Activated CD8-positive, alpha-beta memory T cell treated with anti-CD3 and anti-CD28 coated beads, Interleukin-2, amount 10 ng/mL, durations not matched to agents 7 days and 5 days (primary cell): ENCODE measurements at regions not wholly inside any gene's neighbourhood (a gene's known extent, or its start where the extent isn't known, plus 50 kb on each side); places are given as distances from the start of the nearest gene placed in this dataset.
"Not testable (repeated sequence)": the region's sequence is repeated elsewhere in the genome, so short reads cannot be mapped to it uniquely, and the experiment has no call there.

ENCODE experiments used
- ATAC-seq: fragments of 150-1000 bp; cut with Tn5 transposase; one replicate; pipeline ENCODE4 v1.10.0; 2021; ENCODE audit warnings: moderate library complexity
- CTCF ChIA-PET: fragments of 350-600 bp; sonication (Branson Sonifier 250); formaldehyde crosslinking; loops from one replicate; lab custom pipeline; 2021; ENCODE audit warnings: antibody characterized with exemption; lab: Charles Lee
- DNase-seq: peaks from one replicate; pipeline ENCODE4 v3.0.0-alpha.2; 2020
- H3K27ac Mint-ChIP-seq: one replicate; pipeline ENCODE4 v1.8.0; 2021; ENCODE audit warnings: mild to moderate bottlenecking, mixed read lengths
- H3K27me3 Mint-ChIP-seq: one replicate; pipeline ENCODE4 v1.8.0; 2021; ENCODE audit warnings: mixed read lengths
- H3K36me3 Mint-ChIP-seq: one replicate; pipeline ENCODE4 v1.8.0; 2021; ENCODE audit warnings: mild to moderate bottlenecking, mixed read lengths
- H3K4me1 Mint-ChIP-seq: one replicate; pipeline ENCODE4 v1.8.0; 2021; ENCODE audit warnings: mixed read lengths
- H3K4me3 Mint-ChIP-seq: one replicate; pipeline ENCODE4 v1.8.0; 2021; ENCODE audit warnings: mild to moderate bottlenecking, moderate library complexity, mixed read lengths
- H3K9me3 Mint-ChIP-seq: one replicate; pipeline ENCODE4 v1.8.0; 2022; ENCODE audit warnings: low read depth, mixed read lengths

- Mint-ChIP-seq H3K9me3 (no peaks in the 10 kb centered on the region), H3K27me3 (peaks cover 26% of the 10 kb centered on the region), H3K4me3 (no peak overlapping the region), H3K27ac (no peak overlapping the region), H3K4me1 (peaks cover 2% of the 10 kb centered on the region), H3K36me3 (no peaks in the 10 kb centered on the region)
- CTCF ChIA-PET: interaction anchor here (0.8 to 3.5 kb wide), 2 partner anchors 19 to 20 kb away, joined by 4 to 12 read pairs; no protein-coding TSS in a partner anchor
- ATAC-seq (no peak), DNase-seq (no peak)
Observed at GRCh38 chr22:46026899-46027210, 49.9 kb upstream of the WNT7B start.

DNA sequence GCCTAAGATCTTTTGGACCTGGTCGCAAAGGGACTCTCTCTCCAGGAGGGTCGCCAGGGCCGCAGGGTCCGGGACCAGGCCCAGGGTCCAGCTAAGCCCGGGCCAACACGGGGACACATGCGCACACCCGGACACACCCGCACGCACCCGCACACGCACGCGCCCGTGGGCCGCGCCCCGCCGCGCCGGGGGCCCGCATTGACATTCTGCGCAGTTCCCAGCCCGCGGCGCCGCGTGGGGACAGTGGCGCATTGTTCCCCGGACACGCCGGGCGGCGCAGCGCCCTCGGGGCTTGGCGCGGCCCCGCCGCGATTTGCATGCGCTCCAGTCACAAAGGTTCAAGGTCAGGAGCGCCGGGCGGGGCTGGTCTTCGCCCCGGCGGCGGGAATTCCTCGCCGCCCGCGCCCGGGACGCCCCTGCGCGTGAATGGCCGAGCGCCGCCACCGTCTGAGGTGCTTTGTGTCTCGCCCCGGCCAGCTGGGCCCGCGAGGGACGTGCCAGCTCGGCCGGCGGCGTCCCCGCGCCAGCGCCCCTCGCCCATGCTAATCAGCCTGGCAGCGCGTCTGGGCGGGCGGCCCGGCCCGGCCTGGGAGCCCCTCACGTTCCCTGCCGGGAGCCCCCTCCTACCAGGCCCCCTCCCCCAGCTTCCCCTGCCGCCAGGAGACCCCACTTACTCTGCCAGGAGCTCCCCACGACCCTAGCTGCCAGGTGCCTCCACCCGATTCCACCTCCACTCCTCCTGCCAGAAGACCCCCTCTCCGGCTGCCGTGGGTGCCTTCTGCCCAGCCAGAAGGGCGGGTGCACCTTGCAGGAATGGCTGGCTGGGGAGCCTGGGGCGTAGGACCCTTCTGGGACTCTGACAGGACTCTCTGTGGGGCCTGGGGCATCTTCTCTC lies 50.5 kb upstream of the WNT7B start:
- DNase-seq (no peak), ATAC-seq (no peak)
- H3K36me3 Mint-ChIP-seq: no peaks in the 10 kb centered on the region

DNA sequence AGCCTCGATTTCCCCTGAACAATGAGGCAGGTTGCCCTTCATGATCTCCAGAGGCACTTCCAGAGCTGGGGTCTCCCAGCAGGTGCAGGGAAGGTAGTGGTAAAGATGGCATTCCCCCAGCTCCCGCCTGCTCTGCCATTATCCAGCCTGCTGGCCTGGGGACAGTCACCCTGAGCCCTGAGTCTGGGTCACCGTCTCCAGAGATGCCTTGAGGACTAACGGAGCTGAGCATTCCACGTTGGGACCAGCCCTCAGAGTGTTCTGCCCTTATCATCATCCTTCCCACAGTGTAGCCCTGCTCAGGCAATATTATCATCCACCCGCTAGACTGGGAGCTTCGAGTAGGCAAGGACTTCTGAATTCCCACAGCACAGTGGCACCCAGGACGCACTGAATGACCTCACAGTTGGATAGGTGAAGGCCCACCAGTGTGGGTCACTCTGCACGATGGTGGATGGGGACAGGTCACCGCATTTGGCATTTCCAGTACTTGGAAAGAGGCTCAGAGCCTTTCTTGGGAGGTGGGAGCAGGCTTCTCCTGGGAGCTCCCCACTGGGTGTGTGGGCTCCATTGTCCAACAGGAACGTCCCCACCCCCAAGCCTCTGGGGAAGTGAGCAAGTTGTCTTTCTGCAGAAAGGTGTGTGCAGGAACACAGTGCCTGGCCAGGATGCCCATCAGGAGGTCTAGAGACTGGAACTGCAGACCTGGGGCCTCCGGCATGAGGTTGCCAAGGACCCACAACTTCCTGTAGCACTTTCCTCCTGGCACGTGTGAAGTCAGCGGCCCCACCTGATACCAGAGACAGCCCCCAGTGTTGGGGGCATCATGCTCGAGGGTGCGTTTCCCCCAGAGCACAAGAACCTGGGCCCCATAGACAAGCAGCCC lies 51.4 kb upstream of the WNT7B start:
- CTCF ChIA-PET: interaction anchor here (0.7 to 1.3 kb wide), 4 partner anchors 12 to 88 kb away, joined by 3 to 4 read pairs (median 4); no protein-coding TSS in a partner anchor
- no peak overlapping the region for H3K27ac Mint-ChIP-seq
- no peak for DNase-seq
- peaks cover 26% of the 10 kb centered on the region for H3K27me3 Mint-ChIP-seq
- no peak overlapping the region for H3K4me3 Mint-ChIP-seq
- no peaks in the 10 kb centered on the region for H3K9me3 Mint-ChIP-seq
- H3K4me1 Mint-ChIP-seq: peaks cover 2% of the 10 kb centered on the region
- H3K36me3 Mint-ChIP-seq: no peaks in the 10 kb centered on the region
- ATAC-seq: no peak

More for the DNA sequence above, 50.5 kb upstream of the WNT7B start:
- no peaks in the 10 kb centered on the region for H3K9me3 Mint-ChIP-seq
- CTCF ChIA-PET: interaction anchor here (0.7 to 1.3 kb wide), 3 partner anchors 12 to 89 kb away, joined by 3 to 4 read pairs (median 4); no protein-coding TSS in a partner anchor
- peaks cover 26% of the 10 kb centered on the region for H3K27me3 Mint-ChIP-seq
- H3K4me3 Mint-ChIP-seq: no peak overlapping the region
- no peak overlapping the region for H3K27ac Mint-ChIP-seq
- H3K4me1 Mint-ChIP-seq: peaks cover 2% of the 10 kb centered on the region

GRCh38 chr22:46029036-46029435 lies 52.1 kb upstream of the WNT7B start:
- CTCF ChIA-PET: interaction anchor here (1.0 kb wide), 1 partner anchor 87 kb away, joined by 3 read pairs; no protein-coding TSS in a partner anchor
- ATAC-seq: no peak
- DNase-seq: no peak
- Mint-ChIP-seq H3K27me3 (peaks cover 26% of the 10 kb centered on the region), H3K36me3 (no peaks in the 10 kb centered on the region), H3K4me1 (peaks cover 2% of the 10 kb centered on the region), H3K9me3 (no peaks in the 10 kb centered on the region), H3K4me3 (no peak overlapping the region), H3K27ac (no peak overlapping the region)

GRCh38 chr22:46029574-46030200 lies 52.7 kb upstream of the WNT7B start:
- Mint-ChIP-seq H3K4me3 (no peak overlapping the region), H3K9me3 (no peaks in the 10 kb centered on the region), H3K36me3 (no peaks in the 10 kb centered on the region), H3K27me3 (peaks cover 26% of the 10 kb centered on the region), H3K4me1 (peaks cover 2% of the 10 kb centered on the region), H3K27ac (no peak overlapping the region)
- DNase-seq (no peak), ATAC-seq (no peak)
- CTCF ChIA-PET: interaction anchor here (1.0 kb wide), 1 partner anchor 86 kb away, joined by 3 read pairs; no protein-coding TSS in a partner anchor

DNA sequence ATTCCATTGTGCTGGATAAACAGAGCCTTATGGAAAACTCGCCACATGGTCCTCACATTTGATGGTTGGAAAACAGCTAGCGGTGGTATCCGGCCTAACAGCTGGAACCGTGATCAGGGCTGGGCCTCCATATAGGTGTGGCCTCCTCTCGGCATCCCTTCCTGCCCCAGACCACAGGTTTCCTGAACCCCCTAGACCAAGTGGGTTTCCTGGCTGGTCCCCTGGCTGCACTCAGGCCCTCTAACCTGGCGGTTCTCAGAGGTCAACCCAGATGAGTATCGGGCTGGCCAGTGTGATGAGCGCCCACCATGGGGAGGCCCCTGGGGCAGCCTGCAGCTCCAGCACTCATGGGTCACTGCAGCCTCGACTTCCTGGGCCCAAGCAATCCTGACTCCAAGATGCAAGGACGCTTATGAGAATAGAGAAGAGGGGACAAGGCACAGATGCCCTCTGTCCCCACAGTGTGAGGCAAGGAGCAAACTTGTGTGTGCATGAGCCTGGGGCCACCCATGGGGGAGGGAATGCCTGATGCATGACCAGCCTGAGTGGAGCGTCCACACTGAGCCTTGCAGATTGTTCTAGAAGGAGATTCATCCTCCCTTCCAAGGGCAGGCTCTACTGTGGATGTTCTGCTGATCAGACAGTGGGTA lies 53.4 kb upstream of the WNT7B start:
- CTCF ChIA-PET: interaction anchor here (1.1 kb wide), 1 partner anchor 24 kb away, joined by 4 read pairs; no protein-coding TSS in a partner anchor
- ATAC-seq (no peak), DNase-seq (no peak)
- H3K27ac Mint-ChIP-seq: no peak overlapping the region
- H3K36me3 Mint-ChIP-seq: no peaks in the 10 kb centered on the region
- peaks cover 22% of the 10 kb centered on the region for H3K27me3 Mint-ChIP-seq
- H3K4me1 Mint-ChIP-seq: peaks cover 7% of the 10 kb centered on the region
- no peaks in the 10 kb centered on the region for H3K9me3 Mint-ChIP-seq
- H3K4me3 Mint-ChIP-seq: no peak overlapping the region

DNA sequence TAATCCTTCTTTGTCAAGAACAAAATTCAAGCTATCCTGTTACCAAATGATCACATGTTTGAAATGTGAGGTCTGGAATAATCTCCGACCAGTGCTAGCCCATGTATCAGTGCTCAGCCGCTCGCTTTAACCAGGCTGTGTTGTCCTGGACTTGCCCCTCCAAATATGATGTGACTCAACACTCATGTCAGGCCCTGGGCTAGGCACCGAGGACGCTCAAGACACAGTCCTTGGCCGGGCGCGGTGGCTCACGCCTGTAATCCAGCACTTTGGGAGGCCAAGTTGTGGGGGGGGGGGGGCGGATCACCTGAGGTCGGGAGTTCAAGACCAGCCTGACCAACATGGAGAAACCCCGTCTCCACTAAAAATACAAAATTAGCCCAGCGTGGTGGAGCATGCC lies 54.1 kb upstream of the WNT7B start:
- no peak overlapping the region for H3K4me3 Mint-ChIP-seq
- DNase-seq: no peak
- ATAC-seq: no peak
- no peaks in the 10 kb centered on the region for H3K9me3 Mint-ChIP-seq
- H3K36me3 Mint-ChIP-seq: no peaks in the 10 kb centered on the region
- peaks cover 15% of the 10 kb centered on the region for H3K27me3 Mint-ChIP-seq
- H3K27ac Mint-ChIP-seq: no peak overlapping the region
- CTCF ChIA-PET: interaction anchor here (1.0 to 1.1 kb wide), 2 partner anchors 13 to 25 kb away, joined by 3 to 4 read pairs; no protein-coding TSS in a partner anchor
- H3K4me1 Mint-ChIP-seq: peaks cover 7% of the 10 kb centered on the region

DNA sequence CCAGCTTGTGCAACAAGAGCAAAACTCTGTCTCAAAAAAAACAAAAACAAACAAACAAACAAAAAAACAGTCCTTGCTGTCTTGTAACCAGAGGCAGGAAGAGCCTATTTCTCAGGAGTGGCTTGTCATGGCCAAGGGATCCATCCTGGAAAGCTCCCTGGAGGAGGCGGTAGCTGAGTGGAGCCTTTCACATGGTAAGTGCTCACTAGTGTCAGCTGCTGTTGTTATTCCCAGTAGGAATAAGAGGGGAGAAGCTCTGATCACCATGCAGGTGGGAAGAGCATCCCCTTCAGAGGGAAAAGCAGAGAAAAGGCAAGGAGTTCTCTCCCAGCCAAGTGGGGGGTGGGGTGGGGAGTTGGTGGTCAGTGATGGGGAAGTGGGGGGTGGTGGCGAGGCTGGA lies 54.6 kb upstream of the WNT7B start:
- no peak for ATAC-seq
- Mint-ChIP-seq H3K27ac (no peak overlapping the region), H3K36me3 (no peaks in the 10 kb centered on the region), H3K4me3 (no peak overlapping the region), H3K27me3 (peaks cover 10% of the 10 kb centered on the region), H3K9me3 (no peaks in the 10 kb centered on the region), H3K4me1 (peaks cover 7% of the 10 kb centered on the region)
- CTCF ChIA-PET: interaction anchor here (1.0 to 1.1 kb wide), 2 partner anchors 13 to 26 kb away, joined by 3 to 4 read pairs; no protein-coding TSS in a partner anchor
- DNase-seq: no peak

DNA sequence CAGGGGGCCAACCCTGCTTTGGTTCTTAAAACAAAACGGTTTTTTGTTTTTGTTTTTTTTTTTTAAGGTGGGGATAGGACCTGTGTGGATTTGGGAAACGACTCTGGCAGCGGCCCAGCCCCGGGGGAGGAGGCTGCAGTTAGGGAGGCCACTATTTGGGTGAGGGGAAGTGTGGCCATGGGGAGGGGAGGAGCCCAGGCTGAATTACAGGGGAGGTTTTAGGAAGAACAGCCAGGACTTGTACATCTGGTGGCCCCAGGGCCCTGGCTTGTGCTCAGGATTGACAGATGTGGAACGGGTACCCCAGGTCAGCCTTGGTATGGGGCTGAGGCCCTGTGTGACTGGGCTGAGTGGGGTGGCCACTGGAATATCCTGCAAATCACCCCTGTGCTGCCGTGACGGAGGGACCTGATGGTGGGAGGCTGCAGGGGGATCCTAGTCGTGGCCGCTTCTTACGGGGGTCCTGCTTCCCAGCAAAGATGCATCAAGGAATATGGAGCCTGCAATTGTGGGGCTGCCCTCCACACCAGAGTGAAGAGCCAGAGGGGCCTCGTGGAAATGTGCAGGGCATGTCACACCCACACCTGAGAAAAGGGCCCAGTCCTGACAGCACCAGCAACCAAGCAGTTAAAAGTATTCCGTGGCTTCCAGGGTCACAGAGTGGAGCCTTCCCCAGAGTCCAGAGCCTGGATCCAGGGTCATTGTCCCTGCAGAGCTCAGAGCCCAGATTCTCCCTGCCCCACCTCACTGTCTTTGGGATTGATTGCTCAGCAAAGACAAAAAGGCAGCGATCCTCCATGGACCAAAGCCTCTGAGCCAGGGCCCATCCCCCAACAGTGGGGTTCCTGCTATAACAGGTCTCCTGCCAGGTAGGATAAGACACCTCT lies 55.2 kb upstream of the WNT7B start:
- ATAC-seq: no peak
- no peaks in the 10 kb centered on the region for H3K9me3 Mint-ChIP-seq
- CTCF ChIA-PET: interaction anchor here (1.0 kb wide), 1 partner anchor 12 kb away, joined by 3 read pairs; no protein-coding TSS in a partner anchor
- H3K27ac Mint-ChIP-seq: no peak overlapping the region
- peaks cover 5% of the 10 kb centered on the region for H3K27me3 Mint-ChIP-seq
- no peak overlapping the region for H3K4me3 Mint-ChIP-seq
- peaks cover 12% of the 10 kb centered on the region for H3K4me1 Mint-ChIP-seq
- no peak for DNase-seq
- no peaks in the 10 kb centered on the region for H3K36me3 Mint-ChIP-seq

DNA sequence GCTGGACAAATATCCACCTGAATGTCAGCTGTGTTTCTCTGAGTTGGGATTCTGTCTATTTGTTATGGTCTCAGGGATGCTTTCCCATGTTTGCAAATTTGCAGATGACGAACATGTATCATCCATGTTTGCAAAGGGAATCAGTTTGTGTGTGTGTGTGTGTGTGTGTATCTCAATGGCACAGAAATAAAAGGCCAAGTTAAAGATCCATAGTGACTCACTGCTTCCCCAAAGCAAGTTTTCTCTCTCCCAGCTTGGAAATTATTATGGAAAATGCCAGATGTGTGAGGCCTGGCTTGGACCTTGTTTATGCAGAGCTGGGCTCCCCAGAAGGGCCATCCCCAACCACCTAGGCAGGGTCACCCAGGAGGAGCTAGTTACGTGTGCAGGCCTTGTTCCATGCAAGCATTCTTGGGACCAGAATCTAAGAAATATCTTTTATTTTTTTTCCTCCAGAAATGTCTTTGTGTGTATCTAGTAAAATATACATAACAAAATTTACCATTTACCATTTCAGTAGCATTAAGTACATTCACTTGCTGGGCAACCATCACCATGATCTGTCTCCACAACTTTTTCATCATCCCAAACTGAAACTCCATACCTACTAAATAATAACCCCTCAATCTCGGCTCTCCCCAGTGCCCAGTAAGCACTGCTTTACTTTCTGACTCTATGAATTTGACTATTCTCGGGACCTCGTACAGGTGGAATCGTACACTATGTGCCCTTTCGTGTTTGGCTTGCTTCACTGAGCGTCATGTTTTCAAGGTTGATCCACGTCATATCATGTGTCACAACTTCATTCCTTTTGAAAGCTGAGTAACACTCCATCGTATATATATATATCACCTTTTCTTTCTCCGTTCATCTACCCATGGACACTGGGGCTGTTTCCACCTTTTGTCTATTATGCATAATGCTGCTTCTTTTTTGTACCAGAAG lies 56.6 kb upstream of the WNT7B start:
- H3K27me3 Mint-ChIP-seq: no peaks in the 10 kb centered on the region
- DNase-seq (no peak), ATAC-seq (no peak)
- H3K4me1 Mint-ChIP-seq: peaks cover 13% of the 10 kb centered on the region
- H3K36me3 Mint-ChIP-seq: no peaks in the 10 kb centered on the region
- CTCF ChIA-PET: interaction anchor here (2.9 to 6.3 kb wide), 3 partner anchors 20 to 88 kb away, joined by 10 to 68 read pairs (median 44); no protein-coding TSS in a partner anchor
- no peak overlapping the region for H3K27ac Mint-ChIP-seq
- no peaks in the 10 kb centered on the region for H3K9me3 Mint-ChIP-seq
- no peak overlapping the region for H3K4me3 Mint-ChIP-seq

DNA sequence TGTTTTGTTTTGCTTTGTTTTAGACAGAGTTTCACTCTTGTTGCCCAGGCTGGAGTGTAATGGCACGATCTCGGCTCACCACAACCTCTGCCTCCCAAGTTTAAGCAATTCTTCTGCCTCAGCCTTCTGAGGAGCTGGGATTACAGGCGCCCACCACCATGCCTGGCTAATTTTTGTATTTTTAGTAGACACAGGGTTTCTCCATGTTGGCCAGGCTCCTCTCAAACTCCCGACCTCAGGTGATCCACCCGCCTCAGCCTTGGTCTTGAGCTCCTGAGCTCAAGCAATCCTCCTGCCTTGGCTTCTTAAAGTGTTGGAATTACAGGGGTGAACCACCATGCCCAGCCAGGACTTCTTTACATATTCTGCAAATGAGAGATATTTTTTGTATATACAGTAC lies 57.5 kb upstream of the WNT7B start:
- Mint-ChIP-seq H3K4me1 (peaks cover 13% of the 10 kb centered on the region), H3K4me3 (peak overlapping the region; percentile 72)
- H3K27me3 Mint-ChIP-seq, ATAC-seq, H3K27ac Mint-ChIP-seq, DNase-seq, H3K36me3 Mint-ChIP-seq, H3K9me3 Mint-ChIP-seq: not testable (repeated sequence)
- CTCF ChIA-PET: interaction anchor here (2.9 to 6.3 kb wide), 3 partner anchors 21 to 87 kb away, joined by 10 to 68 read pairs (median 44); no protein-coding TSS in a partner anchor
